H9 (cell line): ENCODE measurements at regions not wholly inside any gene's neighbourhood (a gene's known extent, or its start where the extent isn't known, plus 50 kb on each side); places are given as distances from the start of the nearest gene placed in this dataset.

Experiments used
- DNase-seq: peaks from one replicate; pipeline ENCODE4 v3.0.0-alpha.2; 2017
- H2AFZ ChIP-seq: one replicate; pipeline ENCODE4 v1.6.1; 2013; ENCODE audit warnings: mild to moderate bottlenecking, low read length, control low read depth, moderate library complexity
- H2AK5ac ChIP-seq: 2 replicates; pipeline ENCODE4 v1.6.1; 2013; ENCODE audit warnings: low read length, control low read depth, mixed read lengths; ENCODE audit not compliant: insufficient read length
- H2BK120ac ChIP-seq: one replicate; pipeline ENCODE4 v1.6.1; 2013; ENCODE audit warnings: low read depth, mild to moderate bottlenecking, low read length, control low read depth, inconsistent platforms; ENCODE audit not compliant: poor library complexity, severe bottlenecking
- H2BK12ac ChIP-seq: 2 replicates; pipeline ENCODE4 v1.6.1; 2013; ENCODE audit warnings: low read length, control low read depth, mixed read lengths, low read depth; ENCODE audit not compliant: insufficient read length
- H2BK15ac ChIP-seq: 2 replicates; pipeline ENCODE4 v1.6.1; 2013; ENCODE audit warnings: low read depth, low read length, control low read depth
- H2BK20ac ChIP-seq: one replicate; pipeline ENCODE4 v1.6.1; 2013; ENCODE audit warnings: low read depth, mild to moderate bottlenecking, low read length, control low read depth, inconsistent platforms; ENCODE audit not compliant: poor library complexity, severe bottlenecking
- H2BK5ac ChIP-seq: 2 replicates; pipeline ENCODE4 v1.6.1; 2013; ENCODE audit warnings: low read length, control low read depth, mixed read lengths; ENCODE audit not compliant: insufficient read length
- H3K14ac ChIP-seq: 2 replicates; pipeline ENCODE4 v1.6.1; 2013; ENCODE audit warnings: low read length, control low read depth; ENCODE audit not compliant: insufficient read depth
- H3K18ac ChIP-seq: 2 replicates; pipeline ENCODE4 v1.6.1; 2013; ENCODE audit warnings: low read depth, mild to moderate bottlenecking, mixed read lengths, low read length, control low read depth; ENCODE audit not compliant: insufficient read length
- H3K23ac ChIP-seq: 2 replicates; pipeline ENCODE4 v1.6.1; 2013; ENCODE audit warnings: low read length, control low read depth, mixed read lengths, low read depth; ENCODE audit not compliant: insufficient read length
- H3K23me2 ChIP-seq: 2 replicates; pipeline ENCODE4 v1.6.1; 2013; ENCODE audit warnings: low read depth, mild to moderate bottlenecking, mixed read lengths, low read length, control low read depth; ENCODE audit not compliant: insufficient read length, poor library complexity, severe bottlenecking
- H3K27ac ChIP-seq: 2 replicates; pipeline ENCODE4 v1.5.1; 2013; ENCODE audit warnings: low read length, control low read depth, mixed read lengths, low read depth; ENCODE audit not compliant: insufficient read length
- H3K27me3 ChIP-seq: 2 replicates; pipeline ENCODE4 v1.6.1; 2013; ENCODE audit warnings: low read length, control low read depth, inconsistent platforms; ENCODE audit not compliant: insufficient read depth
- H3K4ac ChIP-seq: 2 replicates; pipeline ENCODE4 v1.6.1; 2013; ENCODE audit warnings: low read depth, mild to moderate bottlenecking, control low read depth, inconsistent platforms, low read length, moderate library complexity
- H3K4me1 ChIP-seq: 2 replicates; pipeline ENCODE4 v1.6.1; 2013; ENCODE audit warnings: low read length, control low read depth, inconsistent platforms; ENCODE audit not compliant: insufficient read depth
- H3K4me2 ChIP-seq: 2 replicates; pipeline ENCODE4 v1.6.1; 2013; ENCODE audit warnings: low read length, control low read depth, mixed read lengths; ENCODE audit not compliant: insufficient read length, insufficient read depth
- H3K56ac ChIP-seq: 2 replicates; pipeline ENCODE4 v1.6.1; 2013; ENCODE audit warnings: low read depth, mild to moderate bottlenecking, mixed read lengths, low read length, control low read depth; ENCODE audit not compliant: insufficient read length
- H3K79me1 ChIP-seq: 2 replicates; pipeline ENCODE4 v1.6.1; 2013; ENCODE audit warnings: low read depth, mild to moderate bottlenecking, moderate library complexity, low read length, control low read depth, inconsistent platforms; ENCODE audit not compliant: insufficient read depth, poor library complexity, severe bottlenecking
- H3K79me2 ChIP-seq: 2 replicates; pipeline ENCODE4 v1.6.1; 2013; ENCODE audit warnings: low read length, control low read depth, inconsistent platforms; ENCODE audit not compliant: insufficient read depth
- H3K9ac ChIP-seq: 2 replicates; pipeline ENCODE4 v1.6.1; 2013; ENCODE audit warnings: low read length, control low read depth, mixed read lengths; ENCODE audit not compliant: insufficient read length; ENCODE audit errors: extremely low read depth
- H3K9me3 ChIP-seq: one replicate; pipeline ENCODE4 v1.6.1; 2013; ENCODE audit warnings: low read depth, low read length, inconsistent platforms; ENCODE audit not compliant: control insufficient read depth
- H3T11ph ChIP-seq: one replicate; pipeline ENCODE4 v1.6.1; 2013; ENCODE audit warnings: mild to moderate bottlenecking, low read length, control low read depth, inconsistent platforms
- H4K20me1 ChIP-seq: one replicate; pipeline ENCODE4 v1.6.1; 2013; ENCODE audit not compliant: control insufficient read depth, insufficient read length, insufficient read depth
- H4K5ac ChIP-seq: 2 replicates; pipeline ENCODE4 v1.6.1; 2013; ENCODE audit warnings: low read depth, mild to moderate bottlenecking, mixed read lengths, low read length, control low read depth; ENCODE audit not compliant: insufficient read length
- H4K8ac ChIP-seq: replicated peaks from 2 replicates; pipeline ENCODE4 v1.6.1; 2013; ENCODE audit warnings: low read length, control low read depth, mixed read lengths, low read depth; ENCODE audit not compliant: insufficient read length
- H4K91ac ChIP-seq: 2 replicates; pipeline ENCODE4 v1.6.1; 2013; ENCODE audit warnings: low read depth, mild to moderate bottlenecking, moderate library complexity, mixed read lengths, low read length, control low read depth; ENCODE audit not compliant: insufficient read length
- H3K27ac Mint-ChIP-seq, 3 experiments: 2 replicates in 2 of 3; 3 replicates in 1 of 3; pipeline ENCODE4 v1.8.0; 2020 to 2021; ENCODE audit warnings: mixed read lengths in 3 of 3, mild to moderate bottlenecking in 1 of 3, moderate library complexity in 1 of 3
- H3K27me3 Mint-ChIP-seq: 2 replicates; pipeline ENCODE4 v1.8.0; 2021; ENCODE audit warnings: low read depth, mild to moderate bottlenecking, moderate library complexity, mixed read lengths
- H3K36me3 Mint-ChIP-seq, 3 experiments: 2 replicates in 2 of 3; 3 replicates in 1 of 3; pipeline ENCODE4 v1.8.0; 2020 to 2021; ENCODE audit warnings: low read depth in 3 of 3, mixed read lengths in 3 of 3; ENCODE audit not compliant: insufficient read depth in 1 of 3
- H3K4me1 Mint-ChIP-seq, 2 experiments: 2 replicates each; pipeline ENCODE4 v1.8.0; 2020; ENCODE audit warnings: mixed read lengths in 2 of 2
- H3K4me3 Mint-ChIP-seq, 2 experiments: 2 replicates in 1 of 2; 3 replicates in 1 of 2; pipeline ENCODE4 v1.8.0; 2020 to 2021; ENCODE audit warnings: mild to moderate bottlenecking in 2 of 2, mixed read lengths in 2 of 2, moderate library complexity in 1 of 2
- H3K9me3 Mint-ChIP-seq, 2 experiments: 2 replicates in 1 of 2; 3 replicates in 1 of 2; pipeline ENCODE4 v1.8.0; 2020; ENCODE audit warnings: mild to moderate bottlenecking in 2 of 2, mixed read lengths in 2 of 2, moderate library complexity in 1 of 2
- CTCF ChIP-seq: fragments of 200-600 bp; sonication (generic); conservative IDR thresholded peaks from 3 replicates; pipeline ENCODE4 v1.8.0; 2021; ENCODE audit warnings: antibody characterized with exemption, mild to moderate bottlenecking
- WGBS: extraction: QIAGEN DNeasy Blood & Tissue Kit; methylation state at CpG from one replicate; pipeline ENCODE4 v1.1.7; 2013; ENCODE audit warnings: missing lambda C conversion rate, low lambda C conversion rate, mixed read lengths; ENCODE audit not compliant: insufficient read length; ENCODE audit errors: extremely low coverage; 5-methylcytosine and 5-hydroxymethylcytosine counted together

GRCh38 chr6:3545156-3545555, 88.3 kb upstream of the SLC22A23 start:
- no peak overlapping the region for H3K4me2 ChIP-seq
- no peaks in the 10 kb centered on the region for H3K4me1 Mint-ChIP-seq
- no peaks in the 10 kb centered on the region; a peak in 1 of 7 replicates for H3K36me3 Mint-ChIP-seq
- no peak overlapping the region for H3K27ac Mint-ChIP-seq
- no peak overlapping the region for H3K27ac ChIP-seq
- no peaks in the 10 kb centered on the region for H3K79me2 ChIP-seq
- H3K27me3 ChIP-seq, result no peaks in the 10 kb centered on the region
- no peak overlapping the region for H2BK15ac ChIP-seq
- H2AK5ac ChIP-seq, result no peak overlapping the region
- no peak overlapping the region for H3K4ac ChIP-seq
- no peak overlapping the region for H2BK120ac ChIP-seq
- no peak overlapping the region for H3K4me3 Mint-ChIP-seq
- no CpG with 5 or more reads among the region's 1 CpG for WGBS
- H3K4me1 ChIP-seq, result no peaks in the 10 kb centered on the region
- H4K5ac ChIP-seq, result no peak overlapping the region
- no peak overlapping the region for H2BK20ac ChIP-seq
- no peaks in the 10 kb centered on the region for H3K79me1 ChIP-seq
- H2BK5ac ChIP-seq, result no peak overlapping the region
- H3K9me3 ChIP-seq, result no peaks in the 10 kb centered on the region
- H3K27me3 Mint-ChIP-seq, result peaks cover 3% of the 10 kb centered on the region
- TF ChIP-seq CTCF, result no peak
- H3K56ac ChIP-seq, result no peak overlapping the region
- H3K9me3 Mint-ChIP-seq, result peaks cover 0 to 2% of the 10 kb centered on the region in 2 experiments; a peak in 2 of 5 replicates
- no peak overlapping the region for H4K8ac ChIP-seq
- H3T11ph ChIP-seq, result no peak overlapping the region
- no peak overlapping the region for H3K14ac ChIP-seq
- H3K23ac ChIP-seq, result no peak overlapping the region
- H3K9ac ChIP-seq, result no peak overlapping the region
- H4K91ac ChIP-seq, result no peak overlapping the region
- no peaks in the 10 kb centered on the region for H3K23me2 ChIP-seq
- H3K18ac ChIP-seq, result no peak overlapping the region
- H2AFZ ChIP-seq, result no peak overlapping the region
- no peak for DNase-seq
- no peaks in the 10 kb centered on the region for H4K20me1 ChIP-seq
- no peak overlapping the region for H2BK12ac ChIP-seq
